ENCODE measurements at regions not wholly inside any gene's neighbourhood (a gene's known extent, or its start where the extent isn't known, plus 50 kb on each side); places are given as distances from the start of the nearest gene placed in this dataset.

DNA sequence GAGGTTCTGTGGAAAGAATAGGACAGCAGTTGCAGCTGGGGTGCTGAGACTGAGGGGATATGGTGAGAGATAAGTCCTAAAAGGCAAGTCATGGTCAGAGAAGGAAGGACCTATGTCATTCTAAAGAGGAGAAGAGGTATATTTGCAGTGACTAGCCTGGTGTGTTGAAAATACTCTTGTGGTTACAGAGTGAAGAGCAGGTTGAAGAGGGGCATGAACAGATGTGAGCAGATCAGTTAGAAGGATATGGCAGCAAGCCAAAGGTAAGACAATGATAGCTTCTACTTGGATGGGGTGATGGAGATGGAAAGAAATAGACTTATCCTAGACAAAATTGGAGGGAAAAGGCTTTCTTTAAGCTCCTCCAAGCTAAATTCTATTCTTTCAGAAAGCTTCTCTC is 469.8 kb upstream of the CPEB2 start:
- Histone ChIP-seq H3K4me3 (no peak overlapping the region), H3K9me3 (no peaks in the 10 kb centered on the region), H3K27me3 (ENCODE audit: insufficient read depth in 3 of 3, low read length in 2 of 3) (no peaks in the 10 kb centered on the region), H3K27ac (no peak overlapping the region), H3K36me3 (ENCODE audit: insufficient read depth in 1 of 2, low read depth in 1 of 2) (no peaks in the 10 kb centered on the region), H3K4me1 (no peaks in the 10 kb centered on the region)
- TF ChIP-seq CTCF (IDR thresholded peaks at IDR 0.05): no peak
- DNase-seq (no peak), ATAC-seq (no peak)
- intact Hi-C loops (cut with DNase I): no loop called here

DNA sequence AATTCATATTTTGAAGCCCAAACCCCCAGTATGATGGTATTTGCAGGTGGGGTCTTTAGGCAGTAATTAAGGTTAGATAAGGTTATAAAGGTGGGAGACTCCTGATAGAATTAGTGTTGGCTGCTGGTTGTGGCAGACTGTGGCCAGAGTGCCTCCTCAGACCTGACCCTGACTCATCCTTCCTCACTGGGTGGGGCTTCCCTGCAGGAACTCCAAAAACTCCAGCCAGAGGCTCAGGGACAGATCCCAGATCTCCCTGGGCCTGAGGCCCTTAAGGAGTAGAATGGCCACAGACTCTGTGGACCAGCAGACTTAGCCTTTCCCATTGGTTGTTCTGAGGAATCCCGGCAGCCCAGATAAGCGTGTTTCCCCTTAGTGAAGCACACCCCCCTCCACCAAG is 463.0 kb upstream of the CPEB2 start:
- H3K4me1 ChIP-seq: no peaks in the 10 kb centered on the region
- H3K4me3 ChIP-seq: no peak overlapping the region
- no peak for TF ChIP-seq CTCF (IDR thresholded peaks at IDR 0.05)
- no peak for DNase-seq
- no peak for ATAC-seq
- H3K36me3 ChIP-seq (ENCODE audit: insufficient read depth in 1 of 2, low read depth in 1 of 2): no peaks in the 10 kb centered on the region
- no peaks in the 10 kb centered on the region for H3K9me3 ChIP-seq
- H3K27ac ChIP-seq: no peak overlapping the region
- 63 to 96% (median 87%) methylated on average over 2 of the region's 2 CpGs for WGBS, 3 donors
- intact Hi-C loops (cut with DNase I): no loop called here
- no peaks in the 10 kb centered on the region for H3K27me3 ChIP-seq (ENCODE audit: insufficient read depth in 3 of 3, low read length in 2 of 3)

DNA sequence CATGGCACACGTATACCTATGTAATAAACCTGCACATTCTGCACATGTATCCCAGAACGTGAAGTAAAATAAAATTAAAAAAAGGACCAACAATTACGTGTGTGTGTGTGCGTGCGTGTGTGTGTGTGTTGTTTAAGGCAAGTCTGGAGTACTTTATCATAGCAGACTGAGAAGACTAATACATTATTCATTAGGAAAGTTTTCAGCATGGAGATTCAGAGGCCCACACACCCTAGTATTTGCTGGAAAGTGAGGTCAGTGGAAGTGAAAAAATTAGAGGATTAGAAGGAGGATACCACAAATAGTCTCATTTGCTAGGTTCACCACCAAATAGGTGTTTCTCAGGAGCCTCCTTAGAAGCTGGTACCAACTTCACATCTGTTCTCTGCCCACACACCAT is 457.1 kb upstream of the CPEB2 start:
- ATAC-seq: no peak

GRCh38 chr4:14545807-14546206 is 456.5 kb upstream of the CPEB2 start:
- 73 to 78% (median 76%) methylated on average over 4 of the region's 4 CpGs for WGBS, 3 donors
- H3K9me3 ChIP-seq: no peaks in the 10 kb centered on the region
- H3K27ac ChIP-seq: no peak overlapping the region
- TF ChIP-seq CTCF (IDR thresholded peaks at IDR 0.05): no peak
- no peak for DNase-seq
- intact Hi-C loops (cut with DNase I): no loop called here
- H3K4me3 ChIP-seq: no peak overlapping the region
- no peaks in the 10 kb centered on the region for H3K36me3 ChIP-seq (ENCODE audit: insufficient read depth in 1 of 2, low read depth in 1 of 2)
- no peak for ATAC-seq
- H3K27me3 ChIP-seq (ENCODE audit: insufficient read depth in 3 of 3, low read length in 2 of 3): no peaks in the 10 kb centered on the region
- no peaks in the 10 kb centered on the region for H3K4me1 ChIP-seq

More for the DNA sequence above, 457.1 kb upstream of the CPEB2 start:
- H3K4me1 ChIP-seq: no peaks in the 10 kb centered on the region
- TF ChIP-seq CTCF (IDR thresholded peaks at IDR 0.05): no peak
- intact Hi-C loops (cut with DNase I): no loop called here
- no peaks in the 10 kb centered on the region for H3K36me3 ChIP-seq (ENCODE audit: insufficient read depth in 1 of 2, low read depth in 1 of 2)
- no peak for DNase-seq
- H3K27ac ChIP-seq: no peak overlapping the region
- H3K4me3 ChIP-seq: no peak overlapping the region
- no peaks in the 10 kb centered on the region for H3K9me3 ChIP-seq
- 86 to 95% (median 90%) methylated on average over 5 of the region's 5 CpGs for WGBS, 3 donors
- H3K27me3 ChIP-seq (ENCODE audit: insufficient read depth in 3 of 3, low read length in 2 of 3): no peaks in the 10 kb centered on the region

DNA sequence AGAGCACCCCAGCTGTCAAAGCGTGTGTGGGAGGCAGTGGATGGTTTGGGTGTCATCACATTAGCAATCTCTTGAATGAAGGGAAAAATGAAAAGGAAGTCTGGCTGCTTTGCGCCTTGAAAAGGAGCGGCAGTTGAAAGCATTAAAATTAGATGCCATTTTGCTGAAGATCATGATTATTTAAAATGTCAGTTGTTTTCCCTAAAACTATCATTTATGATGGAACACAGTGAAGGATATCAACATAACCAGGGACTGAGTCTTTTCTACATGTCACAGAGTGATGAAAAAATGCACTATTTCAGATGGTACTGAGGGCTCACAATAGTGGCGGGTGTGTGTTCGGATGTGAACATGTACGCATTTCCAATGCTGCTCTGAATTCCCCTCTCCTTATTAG is 450.2 kb upstream of the CPEB2 start:
- no peak overlapping the region for H3K27ac ChIP-seq
- no peak for TF ChIP-seq CTCF (IDR thresholded peaks at IDR 0.05)
- WGBS, 3 donors: 89 to 93% (median 91%) methylated on average over 6 of the region's 6 CpGs
- ATAC-seq: no peak
- DNase-seq: no peak
- H3K4me3 ChIP-seq: no peak overlapping the region
- H3K4me1 ChIP-seq: no peaks in the 10 kb centered on the region
- no peaks in the 10 kb centered on the region for H3K27me3 ChIP-seq (ENCODE audit: insufficient read depth in 3 of 3, low read length in 2 of 3)
- no peaks in the 10 kb centered on the region for H3K36me3 ChIP-seq (ENCODE audit: insufficient read depth in 1 of 2, low read depth in 1 of 2)
- intact Hi-C loops (cut with DNase I): no loop called here
- H3K9me3 ChIP-seq: no peaks in the 10 kb centered on the region
